Stomach (tissue), 8 donors: ENCODE measurements at regions not wholly inside any gene's neighbourhood (a gene's known extent, or its start where the extent isn't known, plus 50 kb on each side); places are given as distances from the start of the nearest gene placed in this dataset.

Source experiments
- DNase-seq, 2 donors: peaks; one replicate each; pipeline versions ENCODE4 v3.0.0 to v3.0.0-alpha.2; 2013 to 2019
- H3K27ac ChIP-seq, 5 donors: fragments of 200-600 bp in 4 of 5; sonication (generic) in 4 of 5; one replicate each; pipeline ENCODE4 v1.5.1; 2013 to 2019; ENCODE audit warnings: mild to moderate bottlenecking in 1 of 5, moderate library complexity in 1 of 5
- H3K27me3 ChIP-seq, 3 donors: fragments of 200-600 bp; sonication (generic); one replicate each; pipeline ENCODE4 v1.5.1; 2017 to 2019; ENCODE audit warnings: mixed run types in 1 of 3
- H3K36me3 ChIP-seq, 4 donors: fragments of 200-600 bp; sonication (generic); 1 replicate in 3 of 4; 2 replicates in 1 of 4; pipeline ENCODE4 v1.5.1; 2016 to 2019
- H3K4me1 ChIP-seq, 4 donors: fragments of 200-600 bp; sonication (generic); one replicate each; pipeline ENCODE4 v1.5.1; 2016 to 2019
- H3K4me3 ChIP-seq, 4 donors: fragments of 200-600 bp; sonication (generic) in 3 of 4; one replicate each; pipeline ENCODE4 v1.5.1; 2016 to 2019; ENCODE audit warnings: mild to moderate bottlenecking in 1 of 4
- H3K9me3 ChIP-seq, 4 donors: fragments of 200-600 bp; sonication (generic); one replicate each; pipeline ENCODE4 v1.5.1; 2016 to 2019
- EP300 ChIP-seq: sonication (generic); formaldehyde crosslinking; IDR thresholded peaks from one replicate; pipeline ENCODE4 v1.6.1; 2017; ENCODE audit warnings: antibody characterized with exemption
- POLR2A ChIP-seq, 4 donors: fragments of 450-650 bp; IDR thresholded peaks; one replicate each; pipeline ENCODE4 v1.6.1; 2016; ENCODE audit warnings: antibody characterized with exemption in 4 of 4, control low read depth in 2 of 4, mild to moderate bottlenecking in 1 of 4, moderate library complexity in 1 of 4
- POLR2AphosphoS5 ChIP-seq, 3 donors: sonication (generic); formaldehyde crosslinking; IDR thresholded peaks; one replicate each; pipeline ENCODE4 v1.6.1; 2016; ENCODE audit warnings: antibody characterized with exemption in 3 of 3
- WGBS, 5 donors: extraction: QIAGEN DNeasy Blood & Tissue Kit in 3 of 5; methylation state at CpG; one replicate each; pipeline versions ENCODE4 v1.1.5 to v1.1.7; 2013 to 2018; 5-methylcytosine and 5-hydroxymethylcytosine counted together
- intact Hi-C: fragments of 100-400 bp; cut with DNase I; formaldehyde crosslinking; loops from one replicate; pipeline ENCODE4 v1.15.1; 2023; ENCODE audit warnings: low total_unique reads
- TF ChIP-seq, protein P1 (sequence below), 7 experiments: fragments of 450-650 bp in 4 of 7; fragments of 200-600 bp in 3 of 7; sonication (generic) in 3 of 7; IDR thresholded peaks; one replicate each; pipeline ENCODE4 v1.5.1; 2016 to 2019; ENCODE audit warnings: antibody characterized with exemption in 7 of 7, control low read depth in 2 of 7, mild to moderate bottlenecking in 1 of 7
- donor health status: healthy with polysubstance abuse.
- donor health status: Bipolar disorder and iron deficiency.
- donor health status: healthy.

- Histone ChIP-seq H3K4me1 (peaks cover 0 to 14% (median 0%) of the 10 kb centered on the region in 4 donors), H3K4me3 (no peak overlapping the region), H3K27ac (peak overlapping the region in 4 of 5 donors; percentile 35 to 75 (median 69)), H3K27me3 (no peaks in the 10 kb centered on the region), H3K36me3 (no peaks in the 10 kb centered on the region), H3K9me3 (peaks cover 0 to 7% (median 1%) of the 10 kb centered on the region in 4 donors)
- TF ChIP-seq POLR2AphosphoS5 (IDR thresholded peaks at IDR 0.05) (peak; percentile 53 to 77 (median 71)), POLR2A (IDR thresholded peaks at IDR 0.05) (no peak)
- WGBS, 5 donors, result 33 to 70% (median 50%) methylated on average over 2 of the region's 2 CpGs
- DNase-seq, result peak in 1 of 2 donors; percentile 7
- intact Hi-C loops, result no loop called here
These were observed 490.2 kb downstream of the TLE4 start for GRCh38 chr9:80061940-80062339.

DNA sequence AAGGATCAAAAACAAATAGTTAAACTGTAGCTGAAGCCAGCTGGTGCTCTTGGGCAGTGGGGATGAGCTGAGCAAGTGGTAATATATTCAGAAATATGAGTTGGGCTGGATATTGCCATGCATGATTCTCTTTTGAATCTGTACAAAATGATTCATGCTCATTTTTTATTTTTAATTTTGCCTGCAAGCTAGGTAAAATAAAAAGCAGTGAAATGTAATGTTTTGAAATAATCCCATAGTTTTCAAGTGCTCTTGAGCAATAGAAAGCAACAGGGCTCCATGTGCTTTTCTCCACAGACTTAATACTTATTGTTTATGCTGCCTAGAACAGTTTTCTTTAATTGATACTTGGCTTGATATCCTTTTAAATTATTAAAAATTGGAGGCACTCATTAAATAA, 489.3 kb downstream of the TLE4 start:
- Histone ChIP-seq H3K27ac (peak overlapping the region in 4 of 5 donors; percentile 35 to 75 (median 69)), H3K27me3 (no peaks in the 10 kb centered on the region), H3K9me3 (peaks cover 0 to 7% (median 1%) of the 10 kb centered on the region in 4 donors), H3K4me3 (no peak overlapping the region), H3K36me3 (no peaks in the 10 kb centered on the region), H3K4me1 (peaks cover 0 to 14% (median 0%) of the 10 kb centered on the region in 4 donors)
- DNase-seq, result no peak
- intact Hi-C loops, result no loop called here
- TF ChIP-seq, protein P1, sequence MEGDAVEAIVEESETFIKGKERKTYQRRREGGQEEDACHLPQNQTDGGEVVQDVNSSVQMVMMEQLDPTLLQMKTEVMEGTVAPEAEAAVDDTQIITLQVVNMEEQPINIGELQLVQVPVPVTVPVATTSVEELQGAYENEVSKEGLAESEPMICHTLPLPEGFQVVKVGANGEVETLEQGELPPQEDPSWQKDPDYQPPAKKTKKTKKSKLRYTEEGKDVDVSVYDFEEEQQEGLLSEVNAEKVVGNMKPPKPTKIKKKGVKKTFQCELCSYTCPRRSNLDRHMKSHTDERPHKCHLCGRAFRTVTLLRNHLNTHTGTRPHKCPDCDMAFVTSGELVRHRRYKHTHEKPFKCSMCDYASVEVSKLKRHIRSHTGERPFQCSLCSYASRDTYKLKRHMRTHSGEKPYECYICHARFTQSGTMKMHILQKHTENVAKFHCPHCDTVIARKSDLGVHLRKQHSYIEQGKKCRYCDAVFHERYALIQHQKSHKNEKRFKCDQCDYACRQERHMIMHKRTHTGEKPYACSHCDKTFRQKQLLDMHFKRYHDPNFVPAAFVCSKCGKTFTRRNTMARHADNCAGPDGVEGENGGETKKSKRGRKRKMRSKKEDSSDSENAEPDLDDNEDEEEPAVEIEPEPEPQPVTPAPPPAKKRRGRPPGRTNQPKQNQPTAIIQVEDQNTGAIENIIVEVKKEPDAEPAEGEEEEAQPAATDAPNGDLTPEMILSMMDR (IDR thresholded peaks at IDR 0.05), result no peak
- TF ChIP-seq POLR2AphosphoS5 (IDR thresholded peaks at IDR 0.05), result no peak
- TF ChIP-seq EP300, result no peak
- no peak for TF ChIP-seq POLR2A (IDR thresholded peaks at IDR 0.05)

DNA sequence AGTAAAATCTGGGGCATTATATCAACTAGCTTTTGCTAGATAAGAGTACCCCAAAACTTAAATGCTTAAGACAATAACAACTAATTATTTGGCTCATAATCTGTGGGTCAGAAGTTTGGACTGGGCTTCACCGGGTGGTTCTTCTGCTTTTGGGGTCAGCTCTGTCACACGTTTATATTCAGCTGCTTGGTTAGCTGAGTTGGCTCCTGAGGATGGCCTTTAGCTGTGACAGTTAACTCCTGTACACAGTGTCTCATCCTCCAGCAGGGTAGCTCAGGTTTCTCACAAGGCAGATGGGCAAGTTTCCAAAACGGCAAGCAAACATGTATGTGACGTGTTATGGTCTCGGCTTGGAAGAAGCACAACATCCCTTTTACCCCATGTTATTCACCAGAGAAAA, 488.2 kb downstream of the TLE4 start:
- 92 to 98% (median 94%) methylated on average over 5 of the region's 5 CpGs for WGBS, 5 donors
- Histone ChIP-seq H3K36me3 (no peaks in the 10 kb centered on the region), H3K4me1 (peaks cover 0 to 14% (median 0%) of the 10 kb centered on the region in 4 donors), H3K27ac (no peak overlapping the region), H3K4me3 (no peak overlapping the region), H3K27me3 (no peaks in the 10 kb centered on the region), H3K9me3 (peaks cover 0 to 7% (median 1%) of the 10 kb centered on the region in 4 donors)
- DNase-seq, result no peak
- TF ChIP-seq, protein P1 (IDR thresholded peaks at IDR 0.05), result no peak
- no peak for TF ChIP-seq POLR2A (IDR thresholded peaks at IDR 0.05)
- no peak for TF ChIP-seq POLR2AphosphoS5 (IDR thresholded peaks at IDR 0.05)
- no peak for TF ChIP-seq EP300
- intact Hi-C loops, result no loop called here

DNA sequence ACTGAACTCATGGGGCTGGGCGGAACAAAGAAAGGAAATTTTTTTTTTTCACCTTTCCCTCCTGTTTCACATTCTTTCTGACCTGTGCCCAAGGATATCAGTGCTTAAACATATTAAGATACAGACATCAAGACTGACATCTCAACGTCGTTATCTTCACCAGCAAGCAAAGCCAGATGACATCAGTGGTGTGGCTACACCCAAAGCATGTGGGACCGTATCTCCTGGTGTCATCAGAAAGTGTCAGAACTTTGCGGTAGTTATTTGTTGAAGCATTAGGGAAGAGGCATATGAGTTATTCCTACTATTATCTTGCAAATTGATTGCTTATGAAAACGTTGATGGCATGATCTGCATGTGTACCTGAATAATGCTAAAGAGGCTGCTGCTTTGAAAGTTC, 487.4 kb downstream of the TLE4 start:
- WGBS, 5 donors, result 53 to 78% (median 62%) methylated on average over 6 of the region's 6 CpGs
- H3K4me3 ChIP-seq, result no peak overlapping the region
- no peak for TF ChIP-seq POLR2A (IDR thresholded peaks at IDR 0.05)
- TF ChIP-seq EP300, result no peak
- TF ChIP-seq, protein P1 (IDR thresholded peaks at IDR 0.05), result no peak
- no peak for TF ChIP-seq POLR2AphosphoS5 (IDR thresholded peaks at IDR 0.05)
- no peak for DNase-seq
- H3K4me1 ChIP-seq, result peaks cover 0 to 14% (median 0%) of the 10 kb centered on the region in 4 donors
- intact Hi-C loops, result no loop called here
- H3K36me3 ChIP-seq, result no peaks in the 10 kb centered on the region
- H3K27ac ChIP-seq, result no peak overlapping the region
- H3K27me3 ChIP-seq, result no peaks in the 10 kb centered on the region
- peaks cover 0 to 7% (median 1%) of the 10 kb centered on the region in 4 donors for H3K9me3 ChIP-seq

DNA sequence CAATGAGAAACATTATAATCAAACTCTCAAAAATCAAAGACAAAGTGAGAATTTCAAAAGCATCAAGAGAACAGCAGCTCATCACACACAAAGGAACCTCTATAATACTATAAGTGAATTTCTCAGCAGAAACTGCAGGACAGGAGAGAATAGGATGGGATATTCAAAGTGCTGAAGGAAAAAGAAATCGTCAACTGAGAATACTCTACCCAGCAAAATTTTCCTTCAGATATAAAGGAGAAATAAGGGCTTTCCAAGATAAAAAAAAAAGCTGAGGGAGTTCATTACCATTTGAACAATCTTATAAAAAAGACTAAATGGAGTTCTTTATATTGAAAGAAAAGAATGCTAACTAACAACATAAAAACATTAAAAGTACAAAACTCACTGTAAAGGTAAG, 481.1 kb downstream of the TLE4 start:
- H3K4me3 ChIP-seq, result no peak overlapping the region
- no peaks in the 10 kb centered on the region for H3K27me3 ChIP-seq
- no peak for TF ChIP-seq POLR2A (IDR thresholded peaks at IDR 0.05)
- TF ChIP-seq, protein P1 (IDR thresholded peaks at IDR 0.05), result no peak
- no peak for TF ChIP-seq EP300
- no peak for TF ChIP-seq POLR2AphosphoS5 (IDR thresholded peaks at IDR 0.05)
- no peak for DNase-seq
- no peaks in the 10 kb centered on the region for H3K36me3 ChIP-seq
- H3K4me1 ChIP-seq, result peaks cover 0 to 11% (median 0%) of the 10 kb centered on the region in 4 donors
- intact Hi-C loops, result no loop called here
- H3K9me3 ChIP-seq, result peaks cover 0 to 13% (median 4%) of the 10 kb centered on the region in 4 donors
- H3K27ac ChIP-seq, result no peak overlapping the region
- WGBS, 5 donors, result 90 to 96% (median 96%) methylated on average over 1 of the region's 1 CpG
